CD4-positive, alpha-beta T cell treated with Interleukin-15 for 4 hours (primary cell): ENCODE measurements at regions not wholly inside any gene's neighbourhood (a gene's known extent, or its start where the extent isn't known, plus 50 kb on each side); places are given as distances from the start of the nearest gene placed in this dataset.
"Not testable (repeated sequence)": the region's sequence is repeated elsewhere in the genome, so short reads cannot be mapped to it uniquely, and the experiment has no call there.

Source experiments
- DNase-seq: peaks from one replicate; pipeline ENCODE4 v3.0.0-alpha.2; 2020; ENCODE audit warnings: low spot score

- no peak for DNase-seq
Measured at GRCh38 chr1:229924639-229925038, 142.4 kb upstream of the GALNT2 start.

DNA sequence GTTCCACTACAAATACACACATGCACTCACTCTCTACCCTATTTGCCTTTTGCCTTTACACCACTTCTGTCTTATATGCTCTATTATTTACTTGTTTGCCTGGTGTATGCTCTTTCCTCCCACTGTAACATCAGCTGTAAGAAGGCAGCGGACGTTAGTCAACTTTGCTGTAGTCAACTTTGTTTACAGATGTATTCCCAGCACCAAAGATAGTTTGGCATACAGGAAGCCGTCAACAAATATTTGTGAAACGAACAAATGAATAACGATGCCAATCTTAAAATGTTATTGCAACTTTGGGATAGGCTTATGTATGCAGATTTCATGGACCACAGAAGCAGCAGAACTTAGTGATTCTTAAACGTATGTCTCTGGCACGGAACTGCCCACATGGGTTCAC is 138.3 kb upstream of the GALNT2 start:
- DNase-seq = no peak

GRCh38 chr1:229931751-229932150 is 135.3 kb upstream of the GALNT2 start:
- DNase-seq = not testable (repeated sequence)

- DNase-seq = not testable (repeated sequence)
Measured at GRCh38 chr1:229935157-229935556, 131.9 kb upstream of the GALNT2 start.

DNA sequence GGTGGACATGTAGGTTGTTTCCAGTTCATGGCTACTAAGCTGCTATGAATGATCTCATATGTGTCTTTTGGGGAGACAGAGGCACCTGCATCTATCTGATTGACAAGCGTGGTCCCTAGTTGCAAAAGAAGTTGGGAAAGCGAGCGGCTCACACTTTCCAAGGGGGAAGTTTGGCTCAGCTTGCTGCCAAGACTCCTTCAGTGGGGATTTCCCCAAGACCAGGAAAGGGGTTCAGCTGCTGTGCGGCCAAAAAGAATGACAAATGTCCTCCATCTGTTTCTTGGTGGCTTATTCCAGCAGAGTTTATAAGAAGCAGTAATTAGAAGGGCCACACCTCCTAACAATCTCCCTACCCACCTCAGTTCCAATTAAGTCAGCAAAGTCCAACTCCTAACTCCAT is 128.5 kb upstream of the GALNT2 start:
- DNase-seq = no peak

GRCh38 chr1:229940684-229941083 is 126.4 kb upstream of the GALNT2 start:
- DNase-seq = no peak

DNA sequence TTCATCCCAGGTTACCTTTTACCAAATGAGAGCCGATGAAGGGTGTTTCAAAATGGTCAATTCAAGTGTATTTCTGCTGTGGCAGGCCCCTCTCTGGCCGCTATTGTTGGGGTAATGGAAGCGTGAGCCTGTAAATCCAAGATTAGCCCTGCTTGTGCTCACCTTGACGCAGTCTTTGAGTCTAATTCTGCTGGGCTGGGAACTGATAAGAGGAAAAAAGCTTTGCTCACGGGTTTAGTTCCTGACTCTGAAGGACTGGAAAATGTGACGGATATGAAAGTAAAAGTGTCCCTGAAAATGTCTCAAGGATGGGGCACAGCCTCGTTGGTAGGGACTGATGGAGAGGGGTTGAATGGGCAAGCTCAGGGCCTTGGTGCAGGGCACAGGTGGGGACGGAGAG is 125.9 kb upstream of the GALNT2 start:
- DNase-seq = no peak

GRCh38 chr1:229941831-229942230 is 125.2 kb upstream of the GALNT2 start:
- DNase-seq = no peak

DNA sequence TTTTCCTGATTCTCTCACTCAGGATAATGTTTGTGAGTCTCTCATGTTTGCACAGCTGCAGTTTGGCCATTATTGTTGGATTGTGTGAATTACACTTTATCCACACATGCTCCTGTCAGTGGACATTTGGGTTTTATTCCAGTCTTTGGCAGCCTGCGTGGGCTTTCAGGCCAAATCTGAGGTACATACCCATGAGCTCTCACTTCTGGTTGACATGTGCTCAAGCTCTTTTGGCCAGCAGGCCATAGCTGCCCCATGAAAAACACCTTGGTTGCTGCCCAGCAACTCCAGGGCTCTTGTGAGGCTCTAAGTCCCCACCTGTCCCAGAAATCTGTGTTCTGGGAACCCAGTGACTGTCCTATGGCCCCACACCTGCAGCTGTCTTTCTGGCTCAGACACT is 124.5 kb upstream of the GALNT2 start:
- DNase-seq = no peak

DNA sequence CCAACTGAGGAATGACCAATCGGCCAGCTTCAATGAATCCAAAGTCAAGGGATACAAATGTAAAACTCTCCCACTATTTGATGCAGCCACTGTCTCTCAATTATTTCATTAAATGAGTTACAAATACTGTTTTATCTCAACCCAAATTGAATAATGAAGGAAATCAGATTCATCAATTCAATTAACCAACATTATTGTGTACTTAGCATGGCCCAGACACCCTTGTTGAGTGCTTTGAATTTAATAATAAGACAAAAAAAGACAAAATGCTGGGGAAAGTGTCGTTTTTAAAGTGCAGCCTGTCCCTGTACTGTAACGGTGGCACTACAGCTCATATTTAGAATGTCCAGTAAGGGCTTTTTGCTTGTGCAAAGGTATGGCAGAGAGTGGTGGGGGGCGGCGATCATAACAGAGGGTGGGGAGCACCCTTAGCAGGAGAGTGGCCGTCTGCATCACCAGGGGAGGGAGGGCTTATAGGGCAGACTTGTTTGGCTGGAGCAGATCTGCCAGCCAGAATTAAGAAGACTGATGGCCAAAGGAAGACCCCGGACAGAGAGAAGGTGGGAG is 123.8 kb upstream of the GALNT2 start:
- no peak for DNase-seq

DNA sequence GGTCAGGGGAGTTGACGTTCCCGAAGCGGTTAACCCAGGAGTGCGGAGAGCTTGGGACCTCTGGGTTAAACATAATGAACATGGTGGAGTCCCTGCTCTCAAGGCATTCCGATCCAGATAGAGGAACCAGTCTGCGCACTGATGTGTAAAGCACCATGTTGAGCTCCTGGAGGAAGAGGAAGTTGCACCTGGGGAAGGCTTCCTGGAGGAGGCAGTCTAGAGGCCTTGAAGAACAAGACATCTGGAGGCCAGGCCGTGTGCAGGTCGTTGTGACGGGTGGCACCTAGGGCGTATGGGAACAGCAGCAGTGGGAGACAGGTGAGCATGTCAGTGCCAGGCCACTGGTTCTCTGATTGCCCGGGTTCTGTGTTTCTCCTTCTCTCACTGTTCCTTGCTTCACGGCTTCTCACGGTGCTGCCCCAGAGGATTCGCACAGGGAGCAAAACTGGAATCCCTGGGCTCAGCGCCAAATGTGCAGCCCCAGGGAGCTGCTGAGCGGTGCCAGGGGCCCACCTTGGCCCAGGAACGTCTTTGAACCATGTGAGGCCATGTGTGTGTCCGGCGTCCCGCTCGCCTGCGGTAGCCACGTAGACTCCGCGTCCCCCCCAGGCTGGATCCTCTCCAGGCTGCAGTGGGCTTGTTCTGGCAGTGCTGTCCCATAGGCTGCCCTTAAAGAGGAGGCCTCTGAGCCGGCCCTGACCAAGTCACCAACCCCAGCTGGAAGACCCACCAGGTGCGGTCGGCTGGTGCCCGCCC is 122.9 kb upstream of the GALNT2 start:
- DNase-seq = no peak

DNA sequence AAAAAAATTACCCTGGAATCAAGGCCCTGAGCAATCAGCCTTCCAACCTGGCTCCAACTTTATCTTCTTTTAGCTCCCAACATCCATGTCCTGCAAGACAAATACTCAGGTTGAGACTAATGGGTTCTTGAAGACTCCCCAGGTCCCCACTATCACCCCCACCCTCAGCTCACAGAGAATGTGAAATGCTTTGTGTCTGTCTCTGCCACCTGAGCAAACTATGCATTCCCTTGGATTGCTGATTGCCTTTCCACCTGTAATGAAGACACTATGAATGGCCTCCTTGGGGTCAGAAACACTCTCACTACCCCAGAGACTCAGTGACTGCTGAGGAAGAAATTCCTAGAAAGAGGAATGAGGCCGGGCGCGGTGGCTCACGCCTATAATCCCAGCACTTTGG is 121.2 kb upstream of the GALNT2 start:
- DNase-seq = no peak

- no peak for DNase-seq
Measured at GRCh38 chr1:229947968-229948367, 119.1 kb upstream of the GALNT2 start.

GRCh38 chr1:229948438-229948837 is 118.6 kb upstream of the GALNT2 start:
- no peak for DNase-seq

- DNase-seq = no peak
Measured at GRCh38 chr1:229949500-229949899, 117.5 kb upstream of the GALNT2 start.

DNA sequence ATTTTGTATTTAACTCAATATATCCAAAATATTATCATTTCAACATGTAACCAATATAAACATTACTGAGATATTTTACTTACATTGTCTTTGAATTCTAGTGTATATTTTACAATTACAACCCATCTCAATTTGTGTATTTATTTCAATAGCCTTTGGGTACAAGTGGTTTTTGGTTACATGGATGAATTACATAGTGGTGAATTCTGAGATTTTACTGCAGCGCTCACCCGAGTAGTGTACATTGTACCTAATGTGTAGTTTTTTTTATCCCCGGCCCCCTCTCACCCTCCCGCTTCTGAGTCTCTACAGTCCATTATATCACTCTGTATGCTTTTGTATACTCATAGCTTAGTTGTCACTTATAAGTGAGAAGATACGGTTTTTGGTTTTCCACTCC is 117.0 kb upstream of the GALNT2 start:
- DNase-seq = no peak

- DNase-seq = no peak
Measured at GRCh38 chr1:229950908-229951307, 116.1 kb upstream of the GALNT2 start.

DNA sequence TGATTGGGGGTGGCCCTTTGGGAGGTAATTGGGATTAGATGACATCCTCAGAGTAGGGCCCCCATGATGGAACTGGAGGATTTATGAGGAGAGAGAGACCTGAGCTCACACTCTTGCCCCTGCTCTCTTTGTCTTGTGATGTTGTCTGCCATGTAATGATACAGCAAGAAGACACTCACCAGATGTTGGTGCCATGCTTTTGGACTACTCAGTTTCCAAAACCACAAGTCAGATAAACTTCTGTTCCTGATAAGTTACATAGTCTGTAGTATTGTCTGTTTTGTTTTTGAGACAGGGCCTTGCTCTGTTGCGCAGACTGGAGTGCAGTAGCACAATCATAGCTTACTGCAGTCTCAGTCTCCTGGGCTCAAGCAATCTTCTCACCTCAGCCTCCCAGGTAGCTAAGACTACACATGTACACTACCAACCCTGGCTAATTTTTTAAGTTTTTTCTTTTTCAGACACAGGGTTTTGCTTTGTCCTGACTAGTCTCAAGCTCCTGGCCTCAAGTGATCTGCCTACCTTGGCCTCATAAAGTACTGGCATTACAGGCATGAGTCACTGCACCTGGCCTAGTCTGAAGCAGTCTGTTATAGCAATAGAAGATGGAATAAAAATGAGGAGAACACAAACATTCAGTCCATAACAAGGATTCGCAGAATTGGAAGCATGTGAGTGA is 115.0 kb upstream of the GALNT2 start:
- no peak for DNase-seq

DNA sequence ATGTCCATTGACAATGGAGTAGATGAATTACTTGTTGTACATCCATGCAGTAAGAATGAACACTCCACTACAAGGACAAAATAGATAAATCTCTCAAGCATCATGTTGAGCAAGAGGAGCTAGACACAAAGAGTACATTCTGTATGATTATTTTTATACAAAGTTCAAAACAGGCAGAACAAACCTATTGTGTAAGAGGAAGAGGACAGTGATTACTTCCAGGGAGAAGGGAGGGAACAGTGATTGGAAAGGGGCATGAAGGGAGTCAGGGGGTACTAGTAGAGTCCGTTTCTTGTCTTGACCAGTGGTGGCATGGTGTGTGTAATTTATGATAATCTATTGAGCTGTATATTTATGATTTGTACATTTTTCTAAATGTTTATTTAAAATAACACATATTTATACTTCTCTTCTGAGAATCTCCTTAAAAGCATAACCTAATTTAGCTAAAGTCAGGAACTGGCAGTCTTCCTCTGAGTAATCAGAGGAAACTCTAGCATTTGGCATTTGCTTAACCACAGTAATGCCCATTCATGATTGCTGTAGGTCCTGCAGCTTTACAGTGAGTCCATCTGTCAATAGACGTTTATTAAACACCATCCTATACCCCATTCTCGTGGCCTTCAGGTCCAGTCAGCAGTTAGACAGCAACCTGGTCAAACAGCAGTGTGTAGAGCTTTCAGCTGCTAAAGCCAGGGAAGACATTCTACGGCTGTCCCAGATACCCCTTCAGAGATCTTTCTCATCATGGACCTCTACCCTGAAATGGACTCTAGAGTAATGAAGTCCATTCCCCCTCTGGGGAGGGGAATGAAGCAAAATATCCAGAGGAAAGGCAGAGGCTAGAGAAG is 114.1 kb upstream of the GALNT2 start:
- no peak for DNase-seq

DNA sequence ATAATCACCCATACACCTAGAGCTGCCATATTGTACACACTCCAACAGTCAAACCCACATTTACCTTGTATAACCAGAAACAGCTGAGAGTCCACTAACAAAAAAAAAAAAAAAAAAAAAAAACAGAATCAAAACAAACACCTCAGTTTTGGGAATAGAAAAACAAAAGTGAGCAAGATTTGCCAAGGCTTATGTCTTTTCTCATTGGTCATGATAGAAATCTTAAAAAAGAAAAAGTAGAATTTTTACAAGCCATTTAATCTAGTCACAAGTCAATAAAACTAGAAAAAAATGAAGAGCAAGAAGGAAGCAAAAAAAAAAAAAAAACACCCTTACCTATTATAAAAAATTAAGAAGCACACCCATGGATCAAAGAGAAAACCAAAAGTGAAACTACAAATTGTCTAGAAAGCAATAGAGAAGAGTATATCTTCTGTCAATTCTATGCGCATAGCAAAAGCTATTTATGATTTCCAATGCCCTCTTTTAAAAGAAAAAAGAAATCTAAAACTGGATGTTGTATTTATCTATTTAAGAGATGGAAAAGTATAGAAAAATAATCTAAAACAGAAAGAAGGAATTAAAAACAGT is 113.2 kb upstream of the GALNT2 start:
- DNase-seq = no peak

DNA sequence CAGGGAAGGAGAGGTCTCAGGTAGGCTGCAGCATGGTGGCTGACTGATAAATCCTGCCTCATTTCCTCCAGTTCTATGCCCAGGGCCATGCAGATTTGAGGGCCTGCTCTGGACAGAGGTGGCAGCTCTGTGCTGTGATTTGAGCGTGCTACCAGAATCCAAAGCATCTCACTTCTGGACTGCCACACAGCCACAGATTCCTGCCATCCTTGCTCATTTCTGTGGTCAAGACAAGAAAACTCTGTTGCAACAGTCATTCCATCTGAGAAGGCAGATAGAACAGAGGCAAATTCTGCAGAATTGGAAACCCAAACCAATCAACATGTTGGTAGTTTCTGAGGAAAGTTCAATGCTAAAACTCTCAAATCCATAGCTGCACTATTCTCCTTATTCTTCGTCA is 102.8 kb upstream of the GALNT2 start:
- no peak for DNase-seq

GRCh38 chr1:229970714-229971113 is 96.3 kb upstream of the GALNT2 start:
- no peak for DNase-seq
